ENCODE measurements at regions not wholly inside any gene's neighbourhood (a gene's known extent, or its start where the extent isn't known, plus 50 kb on each side); places are given as distances from the start of the nearest gene placed in this dataset.

DNA sequence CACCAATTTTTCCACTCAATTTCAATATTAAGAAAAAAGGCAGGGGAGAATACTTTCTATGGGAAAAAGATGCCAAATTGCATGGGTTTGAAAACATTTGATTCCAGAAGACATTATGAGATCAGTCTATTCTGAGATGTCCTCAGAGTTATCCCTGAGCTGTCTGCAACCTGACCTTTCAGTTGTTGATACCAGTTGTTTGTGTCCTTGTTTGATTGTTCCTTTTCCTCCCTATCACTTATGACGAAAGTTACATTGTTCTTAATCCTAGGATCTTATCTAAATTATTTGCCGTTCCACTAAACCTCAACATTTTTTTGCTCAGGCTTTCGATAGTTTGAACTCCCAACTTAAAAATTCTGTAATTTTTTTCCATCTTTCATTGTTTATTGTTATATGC is 336.3 kb upstream of the NOVA1 start:
- Histone ChIP-seq H3K27ac (ENCODE audit: low read depth in 1 of 3, low read length in 2 of 3) (no peak overlapping the region), H3K27me3 (ENCODE audit: control insufficient read depth in 3 of 3, insufficient read depth in 3 of 3, low read length in 3 of 3) (no peaks in the 10 kb centered on the region), H3K36me3 (ENCODE audit: control insufficient read depth in 3 of 3, insufficient read depth in 2 of 3, low read depth in 1 of 3, low read length in 3 of 3) (no peaks in the 10 kb centered on the region), H3K4me3 (ENCODE audit: low read depth in 1 of 3, low read length in 3 of 3) (no peak overlapping the region), H3K9me3 (ENCODE audit: control insufficient read depth in 2 of 2, insufficient read depth in 1 of 2, low read depth in 1 of 2, low read length in 1 of 2) (no peaks in the 10 kb centered on the region), H3K4me1 (ENCODE audit: control insufficient read depth in 3 of 3, insufficient read depth in 2 of 3, low read depth in 1 of 3, low read length in 2 of 3) (no peaks in the 10 kb centered on the region)
- FAIRE-seq (no peak), DNase-seq (no peak)
- WGBS, 3 donors: 27 to 44% (median 40%) methylated on average over 3 of the region's 3 CpGs

DNA sequence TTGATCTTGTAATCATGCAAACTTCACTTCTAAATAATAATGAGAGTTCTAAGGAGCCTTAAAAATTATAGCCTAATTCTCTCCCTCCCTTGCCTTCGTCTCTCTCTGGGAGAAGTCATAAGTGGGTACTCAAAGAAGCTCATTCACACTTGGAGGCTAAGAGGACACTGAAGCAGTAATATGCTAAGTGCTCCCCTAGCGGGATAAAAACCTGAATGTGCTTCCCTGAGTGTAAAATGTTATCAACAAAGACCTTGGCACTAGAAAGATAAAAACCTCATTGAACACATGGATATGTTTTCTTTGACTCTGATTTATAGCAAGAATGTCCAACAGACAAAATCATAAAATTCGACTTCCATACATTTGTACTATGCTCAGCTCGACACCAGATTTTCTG is 337.9 kb upstream of the NOVA1 start:
- H3K36me3 ChIP-seq (ENCODE audit: control insufficient read depth in 3 of 3, insufficient read depth in 2 of 3, low read depth in 1 of 3, low read length in 3 of 3): no peaks in the 10 kb centered on the region
- no peak for FAIRE-seq
- WGBS, 3 donors: 18 to 54% (median 34%) methylated on average over 4 of the region's 4 CpGs
- no peaks in the 10 kb centered on the region for H3K9me3 ChIP-seq (ENCODE audit: control insufficient read depth in 2 of 2, insufficient read depth in 1 of 2, low read depth in 1 of 2, low read length in 1 of 2)
- peak in 1 of 2 donors; percentile 16 for DNase-seq
- no peaks in the 10 kb centered on the region for H3K4me1 ChIP-seq (ENCODE audit: control insufficient read depth in 3 of 3, insufficient read depth in 2 of 3, low read depth in 1 of 3, low read length in 2 of 3)
- no peaks in the 10 kb centered on the region for H3K27me3 ChIP-seq (ENCODE audit: control insufficient read depth in 3 of 3, insufficient read depth in 3 of 3, low read length in 3 of 3)
- no peak overlapping the region for H3K4me3 ChIP-seq (ENCODE audit: low read depth in 1 of 3, low read length in 3 of 3)
- no peak overlapping the region for H3K27ac ChIP-seq (ENCODE audit: low read depth in 1 of 3, low read length in 2 of 3)

DNA sequence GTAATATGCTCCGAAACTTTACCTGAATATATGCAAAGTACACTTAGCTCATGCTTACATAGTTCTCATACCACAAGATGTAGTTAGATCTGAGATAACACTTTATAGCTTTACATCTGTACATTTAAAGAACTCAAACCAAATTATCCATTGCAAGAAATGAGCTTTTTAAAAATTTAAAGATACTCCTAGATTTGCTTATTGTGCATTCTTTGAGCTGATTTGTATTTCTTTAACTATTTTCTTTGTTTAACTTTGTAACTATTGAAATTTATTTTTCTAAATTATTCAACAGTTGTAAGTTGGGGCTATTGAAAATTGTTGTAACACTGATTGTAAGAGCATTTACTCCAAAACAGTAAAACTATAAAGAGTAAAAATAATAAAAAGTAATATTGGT is 340.2 kb upstream of the NOVA1 start:
- Histone ChIP-seq H3K27me3 (ENCODE audit: control insufficient read depth in 3 of 3, insufficient read depth in 3 of 3, low read length in 3 of 3) (no peaks in the 10 kb centered on the region), H3K27ac (ENCODE audit: low read depth in 1 of 3, low read length in 2 of 3) (no peak overlapping the region), H3K4me3 (ENCODE audit: low read depth in 1 of 3, low read length in 3 of 3) (no peak overlapping the region), H3K9me3 (ENCODE audit: control insufficient read depth in 2 of 2, insufficient read depth in 1 of 2, low read depth in 1 of 2, low read length in 1 of 2) (no peaks in the 10 kb centered on the region), H3K4me1 (ENCODE audit: control insufficient read depth in 3 of 3, insufficient read depth in 2 of 3, low read depth in 1 of 3, low read length in 2 of 3) (no peaks in the 10 kb centered on the region), H3K36me3 (ENCODE audit: control insufficient read depth in 3 of 3, insufficient read depth in 2 of 3, low read depth in 1 of 3, low read length in 3 of 3) (no peaks in the 10 kb centered on the region)
- FAIRE-seq (no peak), DNase-seq (no peak)
- WGBS, 3 donors: 78 to 88% (median 83%) methylated on average over 1 of the region's 1 CpG

DNA sequence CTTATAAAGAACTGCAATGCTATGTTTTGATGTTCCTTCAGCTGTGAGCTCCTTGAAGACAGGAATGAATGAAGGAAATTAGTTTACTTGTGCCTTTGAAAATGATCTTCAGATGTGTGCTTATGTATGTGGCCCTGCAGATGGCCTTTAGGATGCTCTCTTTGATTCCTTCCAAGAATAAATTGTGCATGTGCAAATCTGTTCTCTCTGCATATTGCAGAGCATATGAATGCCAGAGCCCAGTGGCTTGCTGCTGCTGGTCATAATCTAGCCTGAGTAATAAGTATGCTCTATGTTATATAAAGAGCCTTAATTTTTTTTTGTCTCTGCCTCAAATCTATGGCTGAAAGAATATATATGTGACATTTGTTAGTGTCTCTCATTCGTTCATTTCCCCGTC is 341.9 kb upstream of the NOVA1 start:
- FAIRE-seq: no peak
- H3K4me1 ChIP-seq (ENCODE audit: control insufficient read depth in 3 of 3, insufficient read depth in 2 of 3, low read depth in 1 of 3, low read length in 2 of 3): no peaks in the 10 kb centered on the region
- DNase-seq: no peak
- 76 to 87% (median 85%) methylated on average over 2 of the region's 2 CpGs for whole genome bisulfite sequencing, 3 donors
- no peak overlapping the region for H3K4me3 ChIP-seq (ENCODE audit: low read depth in 1 of 3, low read length in 3 of 3)
- no peaks in the 10 kb centered on the region for H3K36me3 ChIP-seq (ENCODE audit: control insufficient read depth in 3 of 3, insufficient read depth in 2 of 3, low read depth in 1 of 3, low read length in 3 of 3)
- no peaks in the 10 kb centered on the region for H3K27me3 ChIP-seq (ENCODE audit: control insufficient read depth in 3 of 3, insufficient read depth in 3 of 3, low read length in 3 of 3)
- no peak overlapping the region for H3K27ac ChIP-seq (ENCODE audit: low read depth in 1 of 3, low read length in 2 of 3)
- H3K9me3 ChIP-seq (ENCODE audit: control insufficient read depth in 2 of 2, insufficient read depth in 1 of 2, low read depth in 1 of 2, low read length in 1 of 2): no peaks in the 10 kb centered on the region

DNA sequence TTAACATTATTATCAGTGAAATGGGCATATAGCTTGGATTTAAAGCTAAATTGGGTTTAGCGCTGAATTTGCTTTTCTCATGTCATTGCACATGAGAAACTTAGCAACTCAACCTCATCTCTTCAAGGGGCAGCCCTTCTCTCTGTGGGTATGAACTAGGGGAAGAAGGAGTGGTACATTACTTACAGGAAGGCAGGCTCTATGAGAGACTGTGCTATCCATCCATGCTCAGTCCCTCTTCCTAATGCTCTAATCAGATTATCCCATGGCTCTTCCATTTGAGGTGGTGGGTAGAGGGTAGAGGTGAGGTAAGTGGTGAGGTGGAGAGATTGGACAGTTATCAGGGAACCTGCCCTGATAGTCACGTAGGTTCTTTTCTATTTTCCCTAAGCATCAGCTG is 343.7 kb upstream of the NOVA1 start:
- Histone ChIP-seq H3K4me1 (ENCODE audit: control insufficient read depth in 3 of 3, insufficient read depth in 2 of 3, low read depth in 1 of 3, low read length in 2 of 3) (no peaks in the 10 kb centered on the region), H3K4me3 (ENCODE audit: low read depth in 1 of 3, low read length in 3 of 3) (no peak overlapping the region), H3K27me3 (ENCODE audit: control insufficient read depth in 3 of 3, insufficient read depth in 3 of 3, low read length in 3 of 3) (no peaks in the 10 kb centered on the region), H3K36me3 (ENCODE audit: control insufficient read depth in 3 of 3, insufficient read depth in 2 of 3, low read depth in 1 of 3, low read length in 3 of 3) (no peaks in the 10 kb centered on the region), H3K9me3 (ENCODE audit: control insufficient read depth in 2 of 2, insufficient read depth in 1 of 2, low read depth in 1 of 2, low read length in 1 of 2) (no peaks in the 10 kb centered on the region), H3K27ac (ENCODE audit: low read depth in 1 of 3, low read length in 2 of 3) (no peak overlapping the region)
- 71 to 90% (median 78%) methylated on average over 2 of the region's 2 CpGs for WGBS, 3 donors
- FAIRE-seq: no peak
- no peak for DNase-seq

DNA sequence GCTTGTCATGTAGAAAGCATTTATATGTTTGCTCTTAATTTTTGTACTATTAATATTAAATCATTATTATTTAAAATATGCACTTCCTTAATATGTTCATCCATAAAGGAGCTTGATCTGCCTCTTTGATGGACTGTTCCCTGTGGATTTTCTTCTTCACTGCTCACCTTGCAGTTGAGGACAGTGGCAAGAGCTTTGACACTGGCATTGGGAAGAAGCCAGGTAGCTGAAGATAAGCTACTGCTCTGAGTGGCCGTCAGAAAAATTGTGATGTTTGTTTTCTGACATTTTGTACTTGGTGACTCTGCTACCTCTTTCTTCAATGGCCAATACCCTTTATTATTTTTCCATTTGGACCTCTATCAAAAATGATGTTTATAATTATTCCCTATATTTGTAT is 349.4 kb upstream of the NOVA1 start:
- H3K9me3 ChIP-seq (ENCODE audit: control insufficient read depth in 2 of 2, insufficient read depth in 1 of 2, low read depth in 1 of 2, low read length in 1 of 2): no peaks in the 10 kb centered on the region
- no peak overlapping the region for H3K27ac ChIP-seq (ENCODE audit: low read depth in 1 of 3, low read length in 2 of 3)
- no peak overlapping the region for H3K4me3 ChIP-seq (ENCODE audit: low read depth in 1 of 3, low read length in 3 of 3)
- H3K4me1 ChIP-seq (ENCODE audit: control insufficient read depth in 3 of 3, insufficient read depth in 2 of 3, low read depth in 1 of 3, low read length in 2 of 3): no peaks in the 10 kb centered on the region
- WGBS, 3 donors: 48 to 78% (median 62%) methylated on average over 1 of the region's 1 CpG
- no peaks in the 10 kb centered on the region for H3K27me3 ChIP-seq (ENCODE audit: control insufficient read depth in 3 of 3, insufficient read depth in 3 of 3, low read length in 3 of 3)
- FAIRE-seq (no peak), DNase-seq (no peak)
- no peaks in the 10 kb centered on the region for H3K36me3 ChIP-seq (ENCODE audit: control insufficient read depth in 3 of 3, insufficient read depth in 2 of 3, low read depth in 1 of 3, low read length in 3 of 3)

DNA sequence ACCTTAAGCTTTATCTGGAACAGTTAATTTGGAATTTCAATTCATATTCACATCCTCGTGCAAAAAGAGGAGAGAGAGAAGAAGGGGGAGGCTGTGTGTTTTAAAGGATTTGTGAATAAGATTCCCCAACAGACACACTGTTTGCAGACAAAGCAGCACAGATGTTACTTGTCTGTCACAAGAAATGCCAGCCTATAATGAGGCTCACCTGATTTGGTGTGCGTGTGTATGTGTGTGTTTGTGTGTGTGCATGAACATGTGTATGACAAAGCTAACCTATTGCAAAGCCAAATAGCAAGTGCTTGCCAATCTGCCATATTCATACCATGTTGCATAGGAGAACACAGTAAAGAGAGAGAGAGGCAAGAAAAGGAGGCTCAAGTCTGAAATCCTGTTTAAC is 361.6 kb upstream of the NOVA1 start:
- Histone ChIP-seq H3K4me3 (ENCODE audit: low read depth in 1 of 3, low read length in 3 of 3) (no peak overlapping the region), H3K27me3 (ENCODE audit: control insufficient read depth in 3 of 3, insufficient read depth in 3 of 3, low read length in 3 of 3) (no peaks in the 10 kb centered on the region), H3K36me3 (ENCODE audit: control insufficient read depth in 3 of 3, insufficient read depth in 2 of 3, low read depth in 1 of 3, low read length in 3 of 3) (no peaks in the 10 kb centered on the region), H3K27ac (ENCODE audit: low read depth in 1 of 3, low read length in 2 of 3) (no peak overlapping the region), H3K4me1 (ENCODE audit: control insufficient read depth in 3 of 3, insufficient read depth in 2 of 3, low read depth in 1 of 3, low read length in 2 of 3) (no peaks in the 10 kb centered on the region), H3K9me3 (ENCODE audit: control insufficient read depth in 2 of 2, insufficient read depth in 1 of 2, low read depth in 1 of 2, low read length in 1 of 2) (no peaks in the 10 kb centered on the region)
- WGBS, 3 donors: 67 to 78% (median 74%) methylated on average over 2 of the region's 2 CpGs
- FAIRE-seq (no peak), DNase-seq (no peak)

DNA sequence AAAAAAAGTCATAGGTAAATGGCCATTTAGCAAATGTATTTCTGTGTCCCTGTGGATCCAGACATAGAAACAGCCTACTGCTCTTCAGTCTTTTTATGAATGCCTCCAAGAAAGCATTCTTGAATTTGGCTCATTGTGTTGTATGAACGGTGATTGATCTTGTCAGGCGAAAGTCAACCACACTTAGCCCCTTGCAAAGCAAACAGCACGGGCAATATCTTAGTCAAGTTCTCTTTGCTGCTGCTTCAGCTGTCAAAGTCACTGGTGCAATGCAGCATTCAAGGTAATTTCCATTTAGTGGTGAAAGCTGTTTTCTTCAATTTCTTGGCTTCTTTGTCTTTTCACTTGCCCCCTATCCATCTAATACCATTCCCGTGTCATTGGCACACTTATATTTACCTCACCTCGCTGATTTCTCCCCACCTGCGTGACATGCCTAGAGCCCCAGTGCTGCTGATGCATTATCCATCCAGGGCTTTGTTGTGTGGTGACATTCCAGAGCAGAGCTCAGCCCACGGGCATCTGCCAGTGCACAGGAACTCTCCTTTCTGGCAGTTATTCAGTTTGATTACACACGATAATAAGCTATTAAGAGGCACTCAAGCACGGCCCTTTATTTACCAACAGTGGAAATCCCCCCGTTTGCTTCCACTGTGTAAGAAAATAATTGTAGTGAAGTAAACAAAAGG is 362.3 kb upstream of the NOVA1 start:
- DNase-seq (no peak), FAIRE-seq (no peak)
- Histone ChIP-seq H3K4me3 (ENCODE audit: low read depth in 1 of 3, low read length in 3 of 3) (no peak overlapping the region), H3K27ac (ENCODE audit: low read depth in 1 of 3, low read length in 2 of 3) (no peak overlapping the region), H3K36me3 (ENCODE audit: control insufficient read depth in 3 of 3, insufficient read depth in 2 of 3, low read depth in 1 of 3, low read length in 3 of 3) (no peaks in the 10 kb centered on the region), H3K4me1 (ENCODE audit: control insufficient read depth in 3 of 3, insufficient read depth in 2 of 3, low read depth in 1 of 3, low read length in 2 of 3) (no peaks in the 10 kb centered on the region), H3K9me3 (ENCODE audit: control insufficient read depth in 2 of 2, insufficient read depth in 1 of 2, low read depth in 1 of 2, low read length in 1 of 2) (no peaks in the 10 kb centered on the region), H3K27me3 (ENCODE audit: control insufficient read depth in 3 of 3, insufficient read depth in 3 of 3, low read length in 3 of 3) (no peaks in the 10 kb centered on the region)
- WGBS, 3 donors: 32 to 58% (median 36%) methylated on average over 10 of the region's 10 CpGs

DNA sequence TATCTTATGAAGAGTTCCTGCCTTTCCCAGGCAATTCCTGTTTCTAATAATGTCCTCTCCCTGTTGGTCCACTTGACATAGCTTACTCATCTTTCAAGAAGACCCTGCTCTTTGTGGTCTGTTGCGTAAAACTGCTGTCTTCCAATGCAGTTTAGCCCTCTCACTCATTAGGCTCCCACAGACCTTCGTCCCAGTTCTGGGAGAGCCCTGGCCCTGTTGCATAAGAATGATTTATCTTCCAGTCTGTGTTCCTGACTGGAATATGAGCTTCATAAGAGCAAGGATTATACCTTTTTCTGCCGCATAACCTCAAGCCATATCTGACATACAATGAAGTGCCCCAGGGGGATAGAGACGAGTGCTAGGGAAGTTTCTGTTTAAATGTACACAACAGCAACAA is 365.9 kb upstream of the NOVA1 start:
- Histone ChIP-seq H3K27me3 (ENCODE audit: control insufficient read depth in 3 of 3, insufficient read depth in 3 of 3, low read length in 3 of 3) (no peaks in the 10 kb centered on the region), H3K9me3 (ENCODE audit: control insufficient read depth in 2 of 2, insufficient read depth in 1 of 2, low read depth in 1 of 2, low read length in 1 of 2) (no peaks in the 10 kb centered on the region), H3K4me1 (ENCODE audit: control insufficient read depth in 3 of 3, insufficient read depth in 2 of 3, low read depth in 1 of 3, low read length in 2 of 3) (no peaks in the 10 kb centered on the region), H3K36me3 (ENCODE audit: control insufficient read depth in 3 of 3, insufficient read depth in 2 of 3, low read depth in 1 of 3, low read length in 3 of 3) (no peaks in the 10 kb centered on the region), H3K4me3 (ENCODE audit: low read depth in 1 of 3, low read length in 3 of 3) (no peak overlapping the region), H3K27ac (ENCODE audit: low read depth in 1 of 3, low read length in 2 of 3) (no peak overlapping the region)
- 49 to 63% (median 54%) methylated on average over 4 of the region's 4 CpGs for WGBS, 3 donors
- DNase-seq: no peak
- no peak for FAIRE-seq
